B cell (primary cell): ENCODE measurements at regions not wholly inside any gene's neighbourhood (a gene's known extent, or its start where the extent isn't known, plus 50 kb on each side); places are given as distances from the start of the nearest gene placed in this dataset.

ENCODE experiments used
- ATAC-seq: fragments of 200-7000 bp; cut with Tn5 transposase; one replicate; pipeline ENCODE4 v1.10.0; 2021; ENCODE audit warnings: low read depth, mild to moderate bottlenecking, moderate number of reproducible peaks, moderate library complexity
- CTCF ChIA-PET: fragments of 350-600 bp; sonication (Branson Sonifier 250); formaldehyde crosslinking; loops from one replicate; lab custom pipeline; 2021; ENCODE audit warnings: antibody characterized with exemption, inconsistent platforms; lab: Charles Lee
- POLR2A ChIA-PET: fragments of 350-600 bp; sonication (Branson Sonifier 250); formaldehyde crosslinking; loops from one replicate; lab custom pipeline; 2021; ENCODE audit warnings: antibody characterized with exemption; lab: Charles Lee
- DNase-seq: peaks from one replicate; pipeline ENCODE4 v3.0.0; 2013
- H2AFZ ChIP-seq: 2 replicates; pipeline ENCODE4 v1.6.1; 2012; ENCODE audit warnings: mild to moderate bottlenecking, low read depth, low read length; ENCODE audit not compliant: insufficient read depth, poor library complexity, severe bottlenecking
- H3K27ac ChIP-seq, 2 donors: 1 replicate in 1 of 2; 2 replicates in 1 of 2; pipeline ENCODE4 v1.5.1; 2012 to 2013; ENCODE audit warnings: low read length in 2 of 2, mild to moderate bottlenecking in 2 of 2, moderate library complexity in 1 of 2
- H3K27me3 ChIP-seq, 4 experiments: fragments of 200-600 bp in 1 of 4; sonication (generic) in 1 of 4; replicated peaks in 1 of 4; 1 replicate in 2 of 4; 2 replicates in 2 of 4; pipeline versions ENCODE4 v1.6.1 to v1.7.0; 2013 to 2016; ENCODE audit warnings: low read length in 3 of 4, mild to moderate bottlenecking in 2 of 4, mixed read lengths in 1 of 4, moderate library complexity in 1 of 4; ENCODE audit not compliant: insufficient read depth in 4 of 4, control insufficient read depth in 3 of 4; ENCODE audit errors: control extremely low read depth in 1 of 4
- H3K36me3 ChIP-seq, 2 experiments: replicated peaks in 1 of 2; 1 replicate in 1 of 2; 2 replicates in 1 of 2; pipeline versions ENCODE4 v1.6.1 to v1.7.1; 2013; ENCODE audit warnings: low read length in 1 of 2; ENCODE audit not compliant: insufficient read depth in 2 of 2, control insufficient read depth in 1 of 2; ENCODE audit errors: control extremely low read depth in 1 of 2, extremely low read depth in 1 of 2
- H3K4me1 ChIP-seq, 2 donors: fragments of 200-600 bp in 1 of 2; sonication (generic) in 1 of 2; 1 replicate in 1 of 2; 2 replicates in 1 of 2; pipeline versions ENCODE4 v1.5.1 to v1.6.1; 2013 to 2017; ENCODE audit warnings: low read length in 2 of 2; ENCODE audit not compliant: control insufficient read depth in 2 of 2, insufficient read depth in 2 of 2
- H3K4me2 ChIP-seq: replicated peaks from 2 replicates; pipeline ENCODE3; 2012; ENCODE audit warnings: mild to moderate bottlenecking, low read depth, low read length; ENCODE audit not compliant: poor library complexity, severe bottlenecking
- H3K4me3 ChIP-seq, 5 experiments: fragments of 200-600 bp in 1 of 5; sonication (generic) in 1 of 5; 1 replicate in 3 of 5; 2 replicates in 2 of 5; pipeline versions ENCODE4 v1.5.1 to v1.7.0; 2011 to 2016; ENCODE audit warnings: low read length in 4 of 5, mild to moderate bottlenecking in 4 of 5, low read depth in 2 of 5, control low read depth in 1 of 5, moderate library complexity in 1 of 5; ENCODE audit not compliant: insufficient read depth in 1 of 5; ENCODE audit errors: control extremely low read depth in 1 of 5, extremely low read depth in 1 of 5
- H3K79me2 ChIP-seq: fragments of 200-600 bp; sonication (generic); one replicate; pipeline ENCODE4 v1.6.0; 2016; ENCODE audit warnings: low read length; ENCODE audit not compliant: control insufficient read depth, insufficient read depth
- H3K9ac ChIP-seq: fragments of 200-600 bp; sonication (generic); 2 replicates; pipeline ENCODE4 v1.6.1; 2017; ENCODE audit warnings: mild to moderate bottlenecking, low read length, moderate library complexity
- H3K9me3 ChIP-seq, 3 donors: one replicate each; pipeline versions ENCODE4 v1.6.1 to v1.7.1; 2013; ENCODE audit warnings: low read length in 2 of 3; ENCODE audit not compliant: control insufficient read depth in 2 of 3, insufficient read depth in 1 of 3; ENCODE audit errors: control extremely low read depth in 1 of 3
- H4K20me1 ChIP-seq: 2 replicates; pipeline ENCODE4 v1.6.0; 2012; ENCODE audit warnings: mild to moderate bottlenecking, low read length; ENCODE audit not compliant: insufficient read depth, control insufficient read depth, poor library complexity, severe bottlenecking
- H3K27ac Mint-ChIP-seq: one replicate; pipeline ENCODE4 v1.8.0; 2021; ENCODE audit warnings: mixed read lengths
- H3K27me3 Mint-ChIP-seq: one replicate; pipeline ENCODE4 v1.8.0; 2021; ENCODE audit warnings: mixed read lengths
- H3K4me1 Mint-ChIP-seq: one replicate; pipeline ENCODE4 v1.8.0; 2021; ENCODE audit warnings: mixed read lengths
- H3K4me3 Mint-ChIP-seq: one replicate; pipeline ENCODE4 v1.8.0; 2021; ENCODE audit warnings: mixed read lengths
- H3K9me3 Mint-ChIP-seq: one replicate; pipeline ENCODE4 v1.8.0; 2022; ENCODE audit warnings: mixed read lengths; ENCODE audit not compliant: insufficient read depth
- EZH2 ChIP-seq: IDR thresholded peaks from 2 replicates; pipeline ENCODE4 v1.6.1; 2012; ENCODE audit warnings: borderline replicate concordance, low read depth, mild to moderate bottlenecking, moderate library complexity, low read length; ENCODE audit not compliant: insufficient read depth, poor library complexity, severe bottlenecking
- WGBS: methylation state at CpG from one replicate; pipeline ENCODE4 v1.1.5; 2013; ENCODE audit warnings: missing lambda C conversion rate; ENCODE audit not compliant: insufficient coverage; 5-methylcytosine and 5-hydroxymethylcytosine counted together
- intact Hi-C: fragments of 100-400 bp; cut with micrococcal nuclease; formaldehyde crosslinking; loops from one replicate; pipeline ENCODE4 v1.10.0; 2022
- TF ChIP-seq, protein P1 (sequence below): fragments of 200-600 bp; IDR thresholded peaks from one replicate; pipeline ENCODE4 v1.8.0; 2022; ENCODE audit warnings: antibody characterized with exemption, mild to moderate bottlenecking

DNA sequence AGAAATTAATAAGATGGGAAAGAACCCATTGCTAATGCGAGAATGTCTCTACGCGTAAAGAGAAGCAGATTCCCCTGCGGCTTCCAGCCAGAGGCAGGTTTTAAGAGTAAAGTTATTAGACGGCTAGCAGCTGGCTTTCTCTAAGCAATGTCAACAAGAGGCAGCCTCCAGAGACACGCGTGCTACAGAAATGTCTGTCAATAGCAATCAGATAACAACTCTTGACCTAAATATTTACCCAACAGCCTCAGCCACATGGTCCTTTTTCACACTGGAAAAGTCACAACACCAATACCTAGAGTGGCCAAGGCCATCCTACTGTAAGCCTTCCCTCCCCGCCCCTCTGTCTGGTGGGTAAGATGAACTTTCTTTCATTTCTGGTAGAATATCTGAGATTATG, 146.0 kb upstream of the SFSWAP start:
- 95% methylated on average over 6 of the region's 8 CpGs for WGBS
- ChIA-PET CTCF (no interaction called here), POLR2A (no interaction called here)
- no peaks in the 10 kb centered on the region for H3K4me1 ChIP-seq
- Mint-ChIP-seq H3K4me3 (no peak overlapping the region), H3K27ac (no peak overlapping the region), H3K27me3 (peaks cover 15% of the 10 kb centered on the region), H3K9me3 (no peaks in the 10 kb centered on the region), H3K4me1 (no peaks in the 10 kb centered on the region)
- no peak overlapping the region for H3K4me3 ChIP-seq
- peaks cover 0 to 4% (median 0%) of the 10 kb centered on the region in 4 experiments for H3K27me3 ChIP-seq
- H3K36me3 ChIP-seq, result no peaks in the 10 kb centered on the region
- ATAC-seq, result no peak
- DNase-seq, result no peak
- no peak overlapping the region for H2AFZ ChIP-seq
- H3K27ac ChIP-seq, result no peak overlapping the region
- no peaks in the 10 kb centered on the region for H3K79me2 ChIP-seq
- TF ChIP-seq, protein P1, sequence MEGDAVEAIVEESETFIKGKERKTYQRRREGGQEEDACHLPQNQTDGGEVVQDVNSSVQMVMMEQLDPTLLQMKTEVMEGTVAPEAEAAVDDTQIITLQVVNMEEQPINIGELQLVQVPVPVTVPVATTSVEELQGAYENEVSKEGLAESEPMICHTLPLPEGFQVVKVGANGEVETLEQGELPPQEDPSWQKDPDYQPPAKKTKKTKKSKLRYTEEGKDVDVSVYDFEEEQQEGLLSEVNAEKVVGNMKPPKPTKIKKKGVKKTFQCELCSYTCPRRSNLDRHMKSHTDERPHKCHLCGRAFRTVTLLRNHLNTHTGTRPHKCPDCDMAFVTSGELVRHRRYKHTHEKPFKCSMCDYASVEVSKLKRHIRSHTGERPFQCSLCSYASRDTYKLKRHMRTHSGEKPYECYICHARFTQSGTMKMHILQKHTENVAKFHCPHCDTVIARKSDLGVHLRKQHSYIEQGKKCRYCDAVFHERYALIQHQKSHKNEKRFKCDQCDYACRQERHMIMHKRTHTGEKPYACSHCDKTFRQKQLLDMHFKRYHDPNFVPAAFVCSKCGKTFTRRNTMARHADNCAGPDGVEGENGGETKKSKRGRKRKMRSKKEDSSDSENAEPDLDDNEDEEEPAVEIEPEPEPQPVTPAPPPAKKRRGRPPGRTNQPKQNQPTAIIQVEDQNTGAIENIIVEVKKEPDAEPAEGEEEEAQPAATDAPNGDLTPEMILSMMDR, result no peak
- no peak for TF ChIP-seq EZH2
- H3K9ac ChIP-seq, result no peak overlapping the region
- H4K20me1 ChIP-seq, result no peaks in the 10 kb centered on the region
- peaks cover 0 to 3% (median 0%) of the 10 kb centered on the region in 3 donors for H3K9me3 ChIP-seq
- H3K4me2 ChIP-seq, result no peak overlapping the region
- intact Hi-C loops, result no loop called here

GRCh38 chr12:131565267-131566015, 145.4 kb upstream of the SFSWAP start:
- no peak overlapping the region for H3K27ac Mint-ChIP-seq
- H3K4me3 Mint-ChIP-seq, result no peak overlapping the region
- Histone ChIP-seq H2AFZ (no peak overlapping the region), H3K9ac (no peak overlapping the region), H3K9me3 (no peaks in the 10 kb centered on the region), H3K36me3 (no peaks in the 10 kb centered on the region), H4K20me1 (no peaks in the 10 kb centered on the region), H3K27me3 (peaks cover 0 to 4% (median 1%) of the 10 kb centered on the region in 4 experiments), H3K79me2 (no peaks in the 10 kb centered on the region), H3K4me2 (no peak overlapping the region), H3K4me3 (no peak overlapping the region), H3K4me1 (no peaks in the 10 kb centered on the region), H3K27ac (no peak overlapping the region)
- TF ChIP-seq, protein P1, result no peak
- no peak for TF ChIP-seq EZH2
- CTCF ChIA-PET, result no interaction called here
- WGBS, result 88% methylated on average over 22 of the region's 25 CpGs
- no peak for DNase-seq
- intact Hi-C loops, result no loop called here
- no peak for ATAC-seq
- H3K9me3 Mint-ChIP-seq, result no peaks in the 10 kb centered on the region
- POLR2A ChIA-PET, result no interaction called here
- H3K4me1 Mint-ChIP-seq, result no peaks in the 10 kb centered on the region
- H3K27me3 Mint-ChIP-seq, result peaks cover 17% of the 10 kb centered on the region
